ENCODE measurements at regions not wholly inside any gene's neighbourhood (a gene's known extent, or its start where the extent isn't known, plus 50 kb on each side); places are given as distances from the start of the nearest gene placed in this dataset.
"Not testable (repeated sequence)": the region's sequence is repeated elsewhere in the genome, so short reads cannot be mapped to it uniquely, and the experiment has no call there.

DNA sequence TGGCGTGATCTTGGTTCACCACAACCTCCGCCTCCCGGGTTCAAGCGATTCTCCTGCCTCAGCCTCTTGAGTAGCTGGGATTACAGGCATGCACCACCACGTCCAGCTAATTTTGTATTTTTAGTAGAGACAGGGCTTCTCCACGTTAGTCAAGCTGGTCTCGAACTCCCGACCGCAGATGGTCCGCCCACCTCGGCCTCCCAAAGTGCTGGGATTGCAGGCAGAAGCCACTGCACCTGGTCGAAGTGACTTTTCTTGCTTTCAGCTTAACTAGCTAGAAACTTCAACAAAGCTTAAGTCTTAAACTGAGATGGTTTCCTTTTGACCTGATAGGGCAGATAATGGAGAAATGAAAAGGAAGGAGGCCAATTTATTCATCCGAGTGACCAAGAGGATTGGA lies 130.5 kb downstream of the FAM161A start:
- TF ChIP-seq EZH2 (IDR thresholded peaks at IDR 0.05); POLR2AphosphoS5 (IDR thresholded peaks at IDR 0.05; ENCODE audit: borderline replicate concordance, low read depth, low read length): not testable (repeated sequence)
